ENCODE measurements at regions not wholly inside any gene's neighbourhood (a gene's known extent, or its start where the extent isn't known, plus 50 kb on each side); places are given as distances from the start of the nearest gene placed in this dataset.

GRCh38 chr3:88661433-88661824, 446.0 kb upstream of the EPHA3 start (continued):
- TF ChIP-seq ZNF433 (tag by site-specific recombination; IDR thresholded peaks at IDR 0.05; ENCODE audit: low read depth) (no peak), ZNF692 (tag by site-specific recombination; IDR thresholded peaks at IDR 0.05) (no peak)

GRCh38 chr3:88668180-88668579, 439.2 kb upstream of the EPHA3 start:
- Histone ChIP-seq H3K36me3 (ENCODE audit: control insufficient read depth in 2 of 2, insufficient read depth in 1 of 2, low read length in 2 of 2) (no peaks in the 10 kb centered on the region), H3K9me3 (ENCODE audit: control insufficient read depth, insufficient read depth, low read depth, low read length) (no peaks in the 10 kb centered on the region), H3K4me1 (ENCODE audit: control insufficient read depth, insufficient read depth, low read length) (no peaks in the 10 kb centered on the region), H3K4me3 (ENCODE audit: low read depth, low read length) (no peak overlapping the region), H3K27ac (ENCODE audit: extremely low read depth, low read depth, low read length) (no peak overlapping the region)
- ChIA-PET CTCF (no interaction called here), POLR2A (no interaction called here)
- TF ChIP-seq TCF7L2 (IDR thresholded peaks at IDR 0.05; ENCODE audit: borderline replicate concordance, low read depth, low read length) = no peak
- no peak for TF ChIP-seq ZSCAN18 (tag by site-specific recombination; IDR thresholded peaks at IDR 0.05)
- no peak for TF ChIP-seq KLF10 (tag by site-specific recombination; IDR thresholded peaks at IDR 0.05)
- TF ChIP-seq ZNF157 (tag by site-specific recombination; IDR thresholded peaks at IDR 0.05) = no peak
- no peak for TF ChIP-seq ZNF133 (tag by site-specific recombination; IDR thresholded peaks at IDR 0.05)

DNA sequence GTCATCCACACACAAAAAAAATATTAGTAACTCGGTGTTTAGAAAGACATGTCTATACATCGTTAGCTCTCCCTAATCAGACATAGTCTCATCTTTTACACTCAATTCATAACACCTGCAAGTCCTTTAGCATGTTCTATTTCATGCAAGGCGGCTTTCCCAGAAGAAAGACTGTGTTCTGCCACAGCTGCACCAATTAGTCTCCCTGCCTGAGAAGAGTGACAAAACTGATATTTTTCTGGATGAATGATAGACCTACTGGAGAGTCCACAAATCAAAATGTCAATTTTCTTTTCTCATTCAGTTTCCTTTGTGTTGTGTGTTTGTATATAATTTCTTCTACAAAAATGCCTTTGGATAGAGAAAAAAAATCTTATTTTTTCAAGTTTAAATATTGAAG, 435.8 kb upstream of the EPHA3 start:
- Histone ChIP-seq H3K36me3 (ENCODE audit: control insufficient read depth in 2 of 2, insufficient read depth in 1 of 2, low read length in 2 of 2) (no peaks in the 10 kb centered on the region), H3K9me3 (ENCODE audit: control insufficient read depth, insufficient read depth, low read depth, low read length) (no peaks in the 10 kb centered on the region), H3K27ac (ENCODE audit: extremely low read depth, low read depth, low read length) (no peak overlapping the region), H3K4me3 (ENCODE audit: low read depth, low read length) (no peak overlapping the region), H3K4me1 (ENCODE audit: control insufficient read depth, insufficient read depth, low read length) (no peaks in the 10 kb centered on the region)
- ChIA-PET CTCF (no interaction called here), POLR2A (no interaction called here)
- TF ChIP-seq ZNF548 (tag by site-specific recombination; IDR thresholded peaks at IDR 0.05) (no peak), KLF7 (tag by site-specific recombination; IDR thresholded peaks at IDR 0.05; ENCODE audit: borderline replicate concordance) (no peak), ZNF37A (tag by site-specific recombination; IDR thresholded peaks at IDR 0.05) (no peak), ZNF600 (tag by site-specific recombination; IDR thresholded peaks at IDR 0.05) (no peak), ZNF394 (tag by site-specific recombination; IDR thresholded peaks at IDR 0.05; ENCODE audit: borderline replicate concordance) (no peak), ZNF221 (tag by site-specific recombination; IDR thresholded peaks at IDR 0.05; ENCODE audit: borderline replicate concordance) (no peak), ZNF341 (tag by site-specific recombination; IDR thresholded peaks at IDR 0.05; ENCODE audit: low read depth) (no peak), ZNF558 (tag by site-specific recombination; IDR thresholded peaks at IDR 0.05) (no peak), KLF10 (tag by site-specific recombination; IDR thresholded peaks at IDR 0.05) (no peak), PRDM2 (tag by site-specific recombination; IDR thresholded peaks at IDR 0.05; ENCODE audit: borderline replicate concordance) (no peak), ZNF692 (tag by site-specific recombination; IDR thresholded peaks at IDR 0.05) (no peak), ZNF518A (tag by site-specific recombination; conservative IDR thresholded peaks at IDR 0.05; ENCODE audit: low read depth) (no peak), ZNF404 (tag by site-specific recombination; IDR thresholded peaks at IDR 0.05) (no peak)

All from HEK293 (cell line).